ENCODE measurements at regions not wholly inside any gene's neighbourhood (a gene's known extent, or its start where the extent isn't known, plus 50 kb on each side); places are given as distances from the start of the nearest gene placed in this dataset.

- Mint-ChIP-seq H3K27ac (no peak overlapping the region), H3K4me1 (ENCODE audit: low read depth) (no peaks in the 10 kb centered on the region), H3K36me3 (ENCODE audit: low read depth) (no peaks in the 10 kb centered on the region), H3K4me3 (no peak overlapping the region), H3K9me3 (no peaks in the 10 kb centered on the region), H3K27me3 (ENCODE audit: low read depth) (no peaks in the 10 kb centered on the region)
- no peak for DNase-seq (ENCODE audit: low spot score)
Measured at GRCh38 chr5:33369485-33370465, 71.0 kb upstream of the TARS1 start.

- Mint-ChIP-seq H3K27me3 (ENCODE audit: low read depth) (no peaks in the 10 kb centered on the region), H3K9me3 (no peaks in the 10 kb centered on the region), H3K4me3 (no peak overlapping the region), H3K4me1 (ENCODE audit: low read depth) (no peaks in the 10 kb centered on the region), H3K27ac (no peak overlapping the region), H3K36me3 (ENCODE audit: low read depth) (no peaks in the 10 kb centered on the region)
- DNase-seq (ENCODE audit: low spot score): no peak
Measured at GRCh38 chr5:33370466-33370859, 70.3 kb upstream of the TARS1 start.

DNA sequence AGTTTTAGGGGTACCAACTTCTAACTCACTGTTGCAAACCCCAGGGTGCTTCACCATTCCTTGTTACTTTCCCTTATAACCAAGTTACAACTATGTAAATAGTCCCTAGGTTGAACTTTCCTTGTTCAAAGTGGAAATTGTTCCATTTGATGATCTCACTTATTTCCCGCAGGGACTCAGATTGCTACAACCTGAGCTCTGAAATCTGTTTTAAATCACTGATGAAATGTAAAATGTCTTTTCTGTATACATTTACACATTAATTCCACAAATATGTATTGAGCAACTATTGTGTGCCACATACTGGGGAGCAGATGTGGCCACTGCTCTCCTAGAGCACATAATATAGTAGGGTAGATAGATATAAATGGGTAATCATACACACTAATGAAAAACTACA is 69.1 kb upstream of the TARS1 start:
- Mint-ChIP-seq H3K9me3 (no peaks in the 10 kb centered on the region), H3K4me1 (ENCODE audit: low read depth) (no peaks in the 10 kb centered on the region), H3K36me3 (ENCODE audit: low read depth) (no peaks in the 10 kb centered on the region), H3K27ac (no peak overlapping the region), H3K4me3 (no peak overlapping the region), H3K27me3 (ENCODE audit: low read depth) (no peaks in the 10 kb centered on the region)
- DNase-seq (ENCODE audit: low spot score): no peak

GRCh38 chr5:33372721-33373472 is 67.9 kb upstream of the TARS1 start:
- Mint-ChIP-seq H3K27me3 (ENCODE audit: low read depth) (no peaks in the 10 kb centered on the region), H3K4me1 (ENCODE audit: low read depth) (no peaks in the 10 kb centered on the region), H3K36me3 (ENCODE audit: low read depth) (no peaks in the 10 kb centered on the region), H3K4me3 (no peak overlapping the region), H3K9me3 (no peaks in the 10 kb centered on the region), H3K27ac (no peak overlapping the region)
- DNase-seq (ENCODE audit: low spot score): no peak

- H3K9me3 Mint-ChIP-seq: no peaks in the 10 kb centered on the region
- no peak overlapping the region for H3K27ac Mint-ChIP-seq
- H3K4me1 Mint-ChIP-seq (ENCODE audit: low read depth): no peaks in the 10 kb centered on the region
- H3K4me3 Mint-ChIP-seq: no peak overlapping the region
- no peaks in the 10 kb centered on the region for H3K36me3 Mint-ChIP-seq (ENCODE audit: low read depth)
- no peaks in the 10 kb centered on the region for H3K27me3 Mint-ChIP-seq (ENCODE audit: low read depth)
- no peak for DNase-seq (ENCODE audit: low spot score)
Measured at GRCh38 chr5:33375900-33376299, 64.9 kb upstream of the TARS1 start.

DNA sequence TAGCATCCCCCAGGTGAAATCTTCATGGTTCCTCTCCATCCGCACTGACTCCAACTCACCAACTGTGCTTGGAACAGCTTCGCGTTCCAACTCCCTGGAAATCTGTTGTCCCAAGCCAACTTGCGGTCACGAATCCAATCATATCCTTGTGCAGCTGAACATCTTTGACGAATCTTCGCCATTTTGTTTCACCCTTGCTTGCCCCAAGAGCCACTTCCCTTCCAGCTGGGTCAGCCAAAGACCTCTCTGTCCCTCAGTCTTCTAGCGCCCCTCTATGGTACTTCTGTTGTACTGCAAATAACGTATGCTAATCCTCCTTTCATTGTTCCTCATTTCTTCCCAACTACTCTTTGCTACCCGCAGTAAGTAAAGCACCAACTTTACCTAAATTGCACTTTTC is 61.0 kb upstream of the TARS1 start:
- Mint-ChIP-seq H3K27me3 (ENCODE audit: low read depth) (no peaks in the 10 kb centered on the region), H3K4me1 (ENCODE audit: low read depth) (no peaks in the 10 kb centered on the region), H3K27ac (no peak overlapping the region), H3K9me3 (no peaks in the 10 kb centered on the region), H3K36me3 (ENCODE audit: low read depth) (no peaks in the 10 kb centered on the region), H3K4me3 (no peak overlapping the region)
- no peak for DNase-seq (ENCODE audit: low spot score)

DNA sequence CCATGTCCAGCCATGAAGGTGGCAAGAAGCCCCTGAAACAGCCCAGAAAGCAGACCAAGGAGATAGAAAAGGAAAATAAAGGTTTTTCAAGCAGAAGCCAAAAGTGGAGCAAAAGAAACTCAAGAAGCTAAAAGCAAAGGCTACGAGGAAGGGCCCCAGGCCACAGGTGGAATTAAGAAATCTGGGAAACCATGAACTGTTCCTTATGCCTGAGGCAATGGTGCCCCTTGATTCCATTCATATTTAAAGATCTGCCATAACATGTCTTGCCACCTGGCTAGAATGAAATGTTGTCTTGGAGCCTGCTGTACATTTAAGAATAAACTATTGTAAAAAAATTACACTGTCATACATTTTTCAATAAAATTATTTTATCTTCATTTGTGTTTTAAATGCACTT is 59.5 kb upstream of the TARS1 start:
- Mint-ChIP-seq H3K36me3 (ENCODE audit: low read depth) (no peaks in the 10 kb centered on the region), H3K27ac (no peak overlapping the region), H3K4me3 (no peak overlapping the region), H3K9me3 (no peaks in the 10 kb centered on the region), H3K4me1 (ENCODE audit: low read depth) (no peaks in the 10 kb centered on the region), H3K27me3 (ENCODE audit: low read depth) (no peaks in the 10 kb centered on the region)
- no peak for DNase-seq (ENCODE audit: low spot score)
